NCI-H128 (cell line): ENCODE measurements at regions not wholly inside any gene's neighbourhood (a gene's known extent, or its start where the extent isn't known, plus 50 kb on each side); places are given as distances from the start of the nearest gene placed in this dataset.
"Not testable (repeated sequence)": the region's sequence is repeated elsewhere in the genome, so short reads cannot be mapped to it uniquely, and the experiment has no call there.

Experiments used
- DNase-seq: peaks from one replicate; lab custom pipeline; 2025; ENCODE audit not compliant: unreplicated experiment; lab: John Stamatoyannopoulos, UW

DNA sequence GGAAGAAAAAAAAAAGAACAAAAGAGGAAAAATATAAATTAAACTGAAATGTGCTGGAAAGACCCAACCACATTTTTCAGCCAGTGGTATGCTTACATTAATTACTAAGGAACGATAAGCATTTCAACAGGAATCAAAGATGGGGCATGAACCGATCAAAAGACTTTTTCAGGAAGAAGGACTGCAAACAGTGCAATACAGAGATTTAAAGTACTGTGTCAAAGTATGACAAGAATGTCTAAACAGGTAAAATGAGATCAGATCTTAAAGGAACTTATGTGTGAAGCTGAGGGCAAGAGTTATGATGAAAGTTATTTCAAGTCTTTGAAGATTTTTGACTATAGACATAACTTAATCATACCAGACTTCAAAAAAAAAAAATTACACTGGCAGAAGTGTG is 1761.8 kb downstream of the SLITRK5 start:
- no peak for DNase-seq

GRCh38 chr13:89434624-89435023 is 1763.5 kb downstream of the SLITRK5 start:
- not testable (repeated sequence) for DNase-seq

GRCh38 chr13:89454681-89455080 is 1783.5 kb downstream of the SLITRK5 start:
- no peak for DNase-seq

DNA sequence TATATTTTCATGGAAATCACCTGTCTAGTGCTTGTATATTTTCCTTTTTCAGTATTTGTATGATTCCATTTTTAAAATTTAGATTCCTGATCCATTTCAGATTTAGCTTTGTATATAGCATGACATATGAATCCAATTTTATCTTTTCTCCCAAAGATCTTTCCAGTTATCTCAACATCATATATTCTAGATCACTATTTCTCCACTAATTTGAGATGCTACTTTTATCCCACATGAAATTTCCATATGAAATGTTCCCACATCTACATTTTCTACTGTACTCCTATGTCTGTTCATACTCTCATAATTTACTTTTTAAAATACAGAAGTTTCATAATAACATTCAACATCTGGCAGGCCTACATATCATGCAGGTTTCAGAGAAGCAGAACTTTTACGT is 1784.1 kb downstream of the SLITRK5 start:
- DNase-seq, result no peak

- no peak for DNase-seq
Measured at GRCh38 chr13:89455741-89456140, 1784.6 kb downstream of the SLITRK5 start.

DNA sequence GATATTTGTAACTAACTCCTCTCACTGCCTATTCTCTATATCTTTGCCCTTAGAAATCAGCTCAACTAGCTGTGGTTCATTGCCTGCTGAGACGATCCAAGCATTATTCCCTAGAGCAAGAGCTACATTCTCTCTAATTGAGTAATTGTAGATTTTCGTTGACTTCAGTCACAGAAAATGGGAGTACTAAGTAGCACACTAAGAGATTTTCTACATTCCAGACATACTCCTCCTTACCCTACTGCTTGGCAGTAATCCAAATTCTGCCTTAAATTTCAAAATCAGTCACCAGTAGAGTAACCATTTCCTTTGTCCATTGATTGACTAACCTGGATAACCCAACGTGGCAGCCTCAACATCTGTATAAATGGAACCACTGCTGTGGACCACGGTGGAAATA is 1786.8 kb downstream of the SLITRK5 start:
- no peak for DNase-seq

DNA sequence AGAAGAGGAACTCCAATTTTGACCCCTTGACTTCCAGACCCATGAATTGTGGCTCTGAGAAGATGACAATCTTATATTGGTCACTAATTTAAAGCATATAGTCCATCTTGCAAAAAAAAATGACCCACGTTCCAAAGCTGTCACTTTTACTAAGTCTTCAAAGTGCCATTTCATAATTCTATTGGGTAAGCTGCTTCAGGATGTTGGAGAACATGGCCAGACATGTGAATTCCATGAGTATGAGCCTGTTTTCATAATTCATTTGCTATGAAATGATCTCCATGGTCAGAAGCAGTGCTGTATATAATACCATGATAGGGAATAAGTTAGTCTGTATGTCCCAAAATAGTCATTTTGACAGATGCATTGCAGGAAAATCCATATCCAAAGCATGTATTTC is 1787.3 kb downstream of the SLITRK5 start:
- no peak for DNase-seq

DNA sequence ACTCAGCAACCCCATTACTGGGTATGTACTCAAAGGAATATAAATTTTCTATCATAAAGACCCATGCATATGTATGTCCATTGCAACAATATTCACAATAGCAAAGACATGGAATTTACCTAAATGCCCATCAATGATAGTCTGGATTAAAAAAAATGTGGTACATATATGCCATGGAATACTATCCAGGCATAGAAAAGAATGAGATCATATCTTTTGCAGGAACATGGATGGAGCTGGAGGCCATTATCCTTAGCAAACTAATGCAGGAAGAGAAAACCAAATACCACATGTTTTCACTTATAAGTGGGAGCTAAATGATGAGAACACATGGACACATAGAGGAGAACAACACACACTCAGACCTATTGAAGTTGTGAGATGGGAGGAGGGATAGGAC is 1789.7 kb downstream of the SLITRK5 start:
- not testable (repeated sequence) for DNase-seq

DNA sequence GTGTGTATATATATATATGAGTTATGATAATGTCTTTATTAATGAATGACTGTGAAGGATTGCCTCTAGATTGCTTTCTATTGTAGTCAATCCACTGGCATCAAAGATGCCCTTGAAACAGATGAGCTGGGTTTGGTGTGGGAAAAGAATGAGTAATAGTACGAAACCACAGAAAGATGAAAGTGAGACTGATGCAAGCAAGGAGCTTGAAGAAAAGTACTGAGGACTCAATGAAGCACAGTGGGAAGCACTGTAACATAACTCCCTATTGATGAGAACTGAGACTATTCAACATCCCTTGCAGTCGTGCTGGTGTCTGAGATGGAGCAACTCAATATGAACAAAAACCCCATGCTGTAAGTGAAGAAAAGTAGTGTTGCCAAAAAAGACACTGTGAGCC is 1794.2 kb downstream of the SLITRK5 start:
- DNase-seq, result peak; percentile 2

DNA sequence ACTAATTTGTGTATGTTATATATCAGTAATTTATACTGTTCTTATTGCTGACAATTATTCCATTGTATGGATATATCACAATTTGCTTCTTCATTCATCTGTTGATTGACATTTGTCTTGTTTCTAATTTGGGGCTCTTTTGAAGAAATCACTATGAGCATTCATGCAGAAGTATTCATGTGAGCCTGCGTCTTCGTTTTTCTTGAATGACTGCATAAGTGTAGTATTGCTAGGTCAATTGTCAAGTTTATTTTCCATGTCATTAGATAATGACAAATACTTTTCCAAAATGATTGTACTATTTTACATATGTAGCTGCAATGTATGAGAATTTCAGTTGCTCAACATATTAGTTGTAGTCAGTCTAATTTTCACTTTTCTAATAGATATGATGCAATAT is 1796.9 kb downstream of the SLITRK5 start:
- DNase-seq, result no peak

GRCh38 chr13:89470901-89471300 is 1799.7 kb downstream of the SLITRK5 start:
- DNase-seq, result no peak

DNA sequence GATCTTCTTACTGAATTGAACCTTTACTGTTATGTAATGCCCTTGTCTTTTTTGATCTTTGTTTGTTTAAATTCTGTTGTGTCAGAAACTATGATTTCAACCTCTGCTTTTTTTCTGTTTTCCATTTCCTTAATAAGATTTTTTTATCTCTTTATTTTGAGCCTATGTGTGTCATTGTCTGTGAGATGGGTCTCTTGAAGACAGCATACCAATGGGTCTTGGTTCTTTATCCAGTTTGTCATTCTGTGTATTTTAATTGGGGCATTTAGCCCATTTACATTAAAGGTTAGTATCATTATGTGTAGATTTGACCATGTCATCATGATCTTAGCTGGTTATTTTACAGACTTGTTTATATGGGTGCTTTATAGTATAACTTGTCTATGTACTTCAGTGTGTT is 1803.3 kb downstream of the SLITRK5 start:
- no peak for DNase-seq

DNA sequence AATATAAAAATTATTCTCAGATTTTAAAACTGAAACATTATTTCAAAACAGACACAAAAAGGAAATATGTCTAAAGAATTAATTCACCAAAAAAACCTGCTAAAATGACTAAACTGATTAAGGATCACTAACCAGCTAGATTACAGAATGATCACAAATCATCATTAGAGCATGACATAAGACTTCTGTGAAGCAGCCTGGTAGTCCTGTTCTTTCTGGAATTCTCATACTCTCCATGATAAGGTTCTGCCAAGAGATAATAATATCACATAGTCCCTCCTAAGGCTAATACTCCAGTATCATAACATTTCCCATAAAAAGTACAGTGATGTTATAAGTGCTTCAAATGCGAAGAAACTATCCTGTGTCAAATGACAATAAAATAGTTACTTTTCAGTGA is 1814.9 kb downstream of the SLITRK5 start:
- DNase-seq, result no peak

- DNase-seq, result no peak
Measured at GRCh38 chr13:89486709-89487108, 1815.5 kb downstream of the SLITRK5 start.

GRCh38 chr13:89490661-89491060 is 1819.5 kb downstream of the SLITRK5 start:
- no peak for DNase-seq

DNA sequence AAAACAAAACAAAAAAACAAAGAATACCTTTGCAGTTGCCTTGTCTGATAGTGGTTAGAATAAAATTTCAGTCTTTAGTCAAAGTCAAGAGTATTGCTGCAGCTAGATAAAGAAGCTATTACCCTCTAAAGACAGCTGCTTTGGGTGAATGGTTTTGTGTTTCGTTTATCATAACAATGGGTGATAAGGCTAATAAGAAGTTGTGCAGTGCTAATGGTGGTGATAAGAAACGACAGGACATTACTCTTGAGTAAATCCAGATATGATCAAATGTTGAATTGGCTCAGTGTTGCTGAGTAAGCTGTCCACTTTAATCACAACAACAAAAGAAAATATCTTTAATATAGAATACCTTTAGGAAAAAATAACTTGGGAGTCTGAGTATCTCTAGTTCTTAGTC is 1825.3 kb downstream of the SLITRK5 start:
- no peak for DNase-seq

DNA sequence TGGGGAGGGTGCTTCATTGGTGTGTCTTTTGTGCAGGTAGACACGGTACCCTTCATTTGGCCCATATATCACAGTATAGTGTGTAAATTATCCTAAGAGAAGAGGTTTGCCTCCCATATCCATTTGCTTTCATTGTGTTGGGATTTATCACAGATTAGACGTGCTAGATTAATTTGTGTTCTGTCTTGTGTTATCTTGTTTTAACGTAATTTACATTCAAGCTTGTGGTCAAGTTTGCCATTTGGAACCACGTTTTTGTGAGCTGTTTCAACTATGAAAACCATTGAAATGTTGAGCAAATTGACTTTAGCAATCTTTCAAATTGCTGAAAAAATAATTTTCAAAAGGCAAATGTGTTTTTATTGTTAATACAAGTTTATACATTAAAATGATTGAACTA is 1826.5 kb downstream of the SLITRK5 start:
- DNase-seq, result no peak

- DNase-seq, result no peak
Measured at GRCh38 chr13:89502286-89502685, 1831.1 kb downstream of the SLITRK5 start.

DNA sequence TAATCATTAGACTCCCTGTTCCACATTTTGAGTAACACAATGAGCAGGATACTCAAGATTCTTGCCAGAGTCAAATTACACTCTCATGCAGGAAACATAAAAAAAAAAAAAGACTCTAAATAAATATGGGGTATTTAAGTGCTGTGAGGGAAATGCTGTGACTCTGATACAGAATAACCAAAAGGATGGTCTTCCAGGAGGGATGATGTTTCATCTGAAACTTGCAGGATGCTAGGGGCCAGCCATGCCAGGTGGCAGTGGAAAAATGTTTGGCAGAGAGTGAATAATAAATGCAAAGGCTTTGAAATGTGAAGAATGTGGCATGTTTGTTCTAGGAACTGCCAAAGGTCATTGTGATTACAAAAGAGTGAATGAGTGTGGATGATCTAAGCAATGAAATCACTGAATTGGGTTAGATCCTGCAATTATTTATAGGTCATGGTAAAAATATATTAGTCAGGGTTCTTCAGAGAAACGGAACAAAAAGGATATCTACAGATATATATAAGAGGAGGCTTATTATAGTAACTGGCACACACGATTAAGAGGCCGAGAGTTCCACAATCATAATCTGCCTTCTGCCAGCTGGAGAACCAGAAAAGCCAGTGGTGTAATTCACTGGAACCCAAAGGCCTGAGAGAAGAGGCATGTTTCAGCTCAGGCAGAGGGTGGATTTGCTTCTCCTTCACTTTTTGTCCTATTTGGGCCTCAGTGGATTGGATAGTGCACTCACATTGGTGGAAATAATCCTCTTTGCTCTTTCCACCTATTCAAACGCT is 1832.8 kb upstream of the MIR17HG start:
- DNase-seq, result no peak

GRCh38 chr13:89515948-89516347 is 1831.5 kb upstream of the MIR17HG start:
- DNase-seq, result no peak

GRCh38 chr13:89518289-89519077 is 1829.0 kb upstream of the MIR17HG start:
- DNase-seq, result no peak

- DNase-seq, result no peak
Measured at GRCh38 chr13:89520468-89520867, 1827.0 kb upstream of the MIR17HG start.
